Mucosa of descending colon (tissue), 3 donors: ENCODE measurements at regions not wholly inside any gene's neighbourhood (a gene's known extent, or its start where the extent isn't known, plus 50 kb on each side); places are given as distances from the start of the nearest gene placed in this dataset.
"Not testable (repeated sequence)": the region's sequence is repeated elsewhere in the genome, so short reads cannot be mapped to it uniquely, and the experiment has no call there.

ENCODE experiments used
- ATAC-seq: fragments of 200-7000 bp; cut with Tn5 transposase; one replicate; pipeline ENCODE4 v1.9.1; 2020; ENCODE audit warnings: mild to moderate bottlenecking, moderate library complexity
- DNase-seq, 3 donors: peaks; one replicate each; pipeline ENCODE4 v3.0.0-alpha.2; 2020
- H3K36me3 ChIP-seq: fragments of 200-600 bp; one replicate; pipeline ENCODE4 v1.8.0; 2021; ENCODE audit warnings: low read depth, mild to moderate bottlenecking
- H3K4me1 ChIP-seq: fragments of 200-600 bp; one replicate; pipeline ENCODE4 v1.8.0; 2021; ENCODE audit warnings: low read depth, mild to moderate bottlenecking
- H3K4me3 ChIP-seq: fragments of 200-600 bp; one replicate; pipeline ENCODE4 v1.8.0; 2021; ENCODE audit warnings: mild to moderate bottlenecking
- H3K9me3 ChIP-seq: fragments of 200-600 bp; one replicate; pipeline ENCODE4 v1.8.0; 2021; ENCODE audit warnings: mild to moderate bottlenecking
- intact Hi-C, 2 donors: fragments of 100-400 bp; cut with DNase I in 1 of 2; cut with micrococcal nuclease in 1 of 2; formaldehyde crosslinking; loops; one replicate each; pipeline versions ENCODE4 v1.11.0 to v1.11.1; 2022; cut with DNase I, micrococcal nuclease
- TF ChIP-seq, protein P1 (sequence below): fragments of 200-600 bp; IDR thresholded peaks from one replicate; pipeline ENCODE4 v1.8.0; 2022; ENCODE audit warnings: antibody characterized with exemption, mild to moderate bottlenecking
- donor health status: DM: no; HTN: no; CAD: no; lungs with moderate emphysema.
- donor health status: DM: no; HTN: no; CAD: no.
- donor health status: DM: no; HTN: yes; CAD: no.

DNA sequence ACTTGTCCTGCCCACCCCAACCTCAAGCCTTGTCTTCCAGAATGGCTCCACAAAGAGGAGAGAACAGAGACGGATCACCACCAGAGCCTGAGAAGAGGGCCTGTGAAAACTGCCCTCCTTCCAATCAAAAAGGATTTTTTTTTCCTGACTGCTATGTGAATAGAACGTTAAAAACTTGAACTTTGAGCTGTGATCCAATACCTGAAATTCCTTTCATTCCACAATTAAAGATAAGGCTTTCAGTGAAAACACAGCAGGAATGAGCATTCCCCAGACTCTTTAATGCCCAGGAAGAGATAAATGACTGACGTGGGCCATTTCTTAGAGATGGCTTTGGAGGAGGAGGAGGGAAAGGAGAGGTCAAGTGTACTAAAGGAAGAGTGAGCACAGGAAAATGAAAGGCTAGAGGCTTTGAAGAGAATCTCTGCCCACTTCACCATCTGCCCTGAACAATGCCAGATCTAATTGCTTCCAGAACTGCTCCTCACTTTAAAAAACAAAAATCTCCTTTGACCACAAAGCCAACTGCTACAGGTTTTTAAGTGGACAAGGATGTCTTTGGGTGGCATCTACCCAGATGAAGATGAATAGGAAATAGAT is 177.9 kb upstream of the MAP3K1 start:
- ATAC-seq = no peak
- Histone ChIP-seq H3K9me3 (no peaks in the 10 kb centered on the region), H3K4me1 (no peaks in the 10 kb centered on the region), H3K4me3 (no peak overlapping the region), H3K36me3 (no peaks in the 10 kb centered on the region)
- no peak for DNase-seq
- intact Hi-C loops = no loop called here
- TF ChIP-seq, protein P1, sequence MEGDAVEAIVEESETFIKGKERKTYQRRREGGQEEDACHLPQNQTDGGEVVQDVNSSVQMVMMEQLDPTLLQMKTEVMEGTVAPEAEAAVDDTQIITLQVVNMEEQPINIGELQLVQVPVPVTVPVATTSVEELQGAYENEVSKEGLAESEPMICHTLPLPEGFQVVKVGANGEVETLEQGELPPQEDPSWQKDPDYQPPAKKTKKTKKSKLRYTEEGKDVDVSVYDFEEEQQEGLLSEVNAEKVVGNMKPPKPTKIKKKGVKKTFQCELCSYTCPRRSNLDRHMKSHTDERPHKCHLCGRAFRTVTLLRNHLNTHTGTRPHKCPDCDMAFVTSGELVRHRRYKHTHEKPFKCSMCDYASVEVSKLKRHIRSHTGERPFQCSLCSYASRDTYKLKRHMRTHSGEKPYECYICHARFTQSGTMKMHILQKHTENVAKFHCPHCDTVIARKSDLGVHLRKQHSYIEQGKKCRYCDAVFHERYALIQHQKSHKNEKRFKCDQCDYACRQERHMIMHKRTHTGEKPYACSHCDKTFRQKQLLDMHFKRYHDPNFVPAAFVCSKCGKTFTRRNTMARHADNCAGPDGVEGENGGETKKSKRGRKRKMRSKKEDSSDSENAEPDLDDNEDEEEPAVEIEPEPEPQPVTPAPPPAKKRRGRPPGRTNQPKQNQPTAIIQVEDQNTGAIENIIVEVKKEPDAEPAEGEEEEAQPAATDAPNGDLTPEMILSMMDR = no peak

- TF ChIP-seq, protein P1 = no peak
- H3K36me3 ChIP-seq = no peaks in the 10 kb centered on the region
- intact Hi-C loops = no loop called here
- ATAC-seq (no peak), DNase-seq (no peak)
- H3K9me3 ChIP-seq = no peaks in the 10 kb centered on the region
- no peaks in the 10 kb centered on the region for H3K4me1 ChIP-seq
- H3K4me3 ChIP-seq = no peak overlapping the region
These were observed 181.4 kb upstream of the MAP3K1 start for GRCh38 chr5:56633950-56634349.

GRCh38 chr5:56632939-56633338 is 182.4 kb upstream of the MAP3K1 start:
- no peak for ATAC-seq
- TF ChIP-seq, protein P1 = no peak

DNA sequence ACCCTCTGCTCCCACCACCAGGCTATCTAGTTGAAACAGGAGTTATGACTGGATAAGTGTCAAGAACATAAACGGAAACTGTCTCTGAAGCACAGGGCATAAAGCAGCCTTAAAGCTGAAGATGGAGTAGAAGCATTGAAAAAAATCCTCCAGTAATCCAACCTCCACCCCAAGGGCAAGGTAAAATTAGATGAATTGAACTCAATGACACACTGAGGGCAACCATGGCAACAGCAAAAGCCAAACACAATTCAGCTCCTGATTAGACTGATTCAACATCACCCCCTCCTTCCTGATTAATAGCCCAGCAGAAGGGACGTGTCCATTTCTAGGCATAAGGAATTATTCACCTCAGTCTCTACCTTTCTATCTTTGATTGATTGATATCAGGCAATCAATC is 183.2 kb upstream of the MAP3K1 start:
- no peak for DNase-seq
- Histone ChIP-seq H3K4me3 (no peak overlapping the region), H3K9me3 (no peaks in the 10 kb centered on the region), H3K4me1 (no peaks in the 10 kb centered on the region), H3K36me3 (no peaks in the 10 kb centered on the region)
- ATAC-seq = no peak
- intact Hi-C loops = no loop called here
- TF ChIP-seq, protein P1 = no peak

More at GRCh38 chr5:56632939-56633338, 182.4 kb upstream of the MAP3K1 start:
- Histone ChIP-seq H3K4me3 (no peak overlapping the region), H3K9me3 (no peaks in the 10 kb centered on the region), H3K36me3 (no peaks in the 10 kb centered on the region), H3K4me1 (no peaks in the 10 kb centered on the region)
- DNase-seq = no peak
- intact Hi-C loops = no loop called here

GRCh38 chr5:56631719-56632118 is 183.6 kb upstream of the MAP3K1 start:
- Histone ChIP-seq H3K4me3 (no peak overlapping the region), H3K36me3 (no peaks in the 10 kb centered on the region), H3K9me3 (no peaks in the 10 kb centered on the region), H3K4me1 (no peaks in the 10 kb centered on the region)
- DNase-seq (no peak), ATAC-seq (no peak)
- intact Hi-C loops = no loop called here
- TF ChIP-seq, protein P1 = no peak

GRCh38 chr5:56628616-56629015 is 186.7 kb upstream of the MAP3K1 start:
- H3K36me3 ChIP-seq, H3K4me3 ChIP-seq, ATAC-seq, H3K4me1 ChIP-seq, intact Hi-C loops, H3K9me3 ChIP-seq, DNase-seq: not testable (repeated sequence)
